ENCODE measurements at regions not wholly inside any gene's neighbourhood (a gene's known extent, or its start where the extent isn't known, plus 50 kb on each side); places are given as distances from the start of the nearest gene placed in this dataset.

DNA sequence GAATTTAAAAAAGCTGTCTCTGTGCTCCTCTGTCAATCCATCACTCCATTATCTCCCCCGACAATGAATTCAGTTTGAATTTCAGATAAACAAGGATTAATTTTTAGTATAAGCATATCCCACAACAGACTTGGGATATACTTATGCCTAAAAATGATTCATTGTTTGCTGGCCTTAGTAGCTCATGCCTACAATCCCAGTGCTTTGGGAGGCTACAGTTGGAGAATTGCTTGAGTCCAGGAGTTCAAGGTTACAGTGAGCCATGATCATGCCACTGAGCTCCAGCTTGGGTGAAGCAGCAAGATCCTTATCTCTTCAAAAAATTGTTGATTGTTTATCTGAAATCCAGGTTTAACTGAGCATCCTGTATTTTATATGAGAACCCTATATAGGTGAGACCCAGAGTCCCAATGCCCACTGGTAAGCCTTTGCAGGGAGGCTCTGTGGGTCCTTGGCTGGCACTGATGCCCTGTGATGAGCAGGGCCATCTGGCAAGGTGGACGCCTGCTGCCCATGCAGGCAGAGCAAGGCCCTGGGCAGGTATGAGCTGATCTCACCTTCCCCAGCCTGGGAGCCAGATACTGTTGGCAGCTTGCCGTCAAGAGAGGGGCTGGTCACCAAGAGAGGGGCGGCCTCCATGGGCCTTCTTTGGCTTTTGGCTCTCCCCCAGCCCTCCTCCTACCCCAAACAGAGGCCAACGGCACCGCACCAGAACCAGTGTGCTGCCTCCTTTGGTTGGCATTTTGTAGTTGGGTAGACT, 158.7 kb downstream of the SEC14L1 start:
- TF ChIP-seq, protein P1, sequence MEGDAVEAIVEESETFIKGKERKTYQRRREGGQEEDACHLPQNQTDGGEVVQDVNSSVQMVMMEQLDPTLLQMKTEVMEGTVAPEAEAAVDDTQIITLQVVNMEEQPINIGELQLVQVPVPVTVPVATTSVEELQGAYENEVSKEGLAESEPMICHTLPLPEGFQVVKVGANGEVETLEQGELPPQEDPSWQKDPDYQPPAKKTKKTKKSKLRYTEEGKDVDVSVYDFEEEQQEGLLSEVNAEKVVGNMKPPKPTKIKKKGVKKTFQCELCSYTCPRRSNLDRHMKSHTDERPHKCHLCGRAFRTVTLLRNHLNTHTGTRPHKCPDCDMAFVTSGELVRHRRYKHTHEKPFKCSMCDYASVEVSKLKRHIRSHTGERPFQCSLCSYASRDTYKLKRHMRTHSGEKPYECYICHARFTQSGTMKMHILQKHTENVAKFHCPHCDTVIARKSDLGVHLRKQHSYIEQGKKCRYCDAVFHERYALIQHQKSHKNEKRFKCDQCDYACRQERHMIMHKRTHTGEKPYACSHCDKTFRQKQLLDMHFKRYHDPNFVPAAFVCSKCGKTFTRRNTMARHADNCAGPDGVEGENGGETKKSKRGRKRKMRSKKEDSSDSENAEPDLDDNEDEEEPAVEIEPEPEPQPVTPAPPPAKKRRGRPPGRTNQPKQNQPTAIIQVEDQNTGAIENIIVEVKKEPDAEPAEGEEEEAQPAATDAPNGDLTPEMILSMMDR (IDR thresholded peaks at IDR 0.05; ENCODE audit: low read depth, low read length), result no peak
- no peak for TF ChIP-seq EZH2phosphoT487 (IDR thresholded peaks at IDR 0.05; ENCODE audit: low read depth)

Data from OCI-LY3 (cell line).